GM12873 (cell line): ENCODE measurements at regions not wholly inside any gene's neighbourhood (a gene's known extent, or its start where the extent isn't known, plus 50 kb on each side); places are given as distances from the start of the nearest gene placed in this dataset.

ENCODE experiments used
- CTCF ChIP-seq: IDR thresholded peaks from 2 replicates; pipeline ENCODE4 v1.5.1; 2012; ENCODE audit warnings: low read depth, mild to moderate bottlenecking, moderate library complexity, low read length, control low read depth; ENCODE audit not compliant: insufficient read depth; ENCODE audit errors: missing control alignments

- no peak for TF ChIP-seq CTCF
These were observed 87.2 kb upstream of the ETS2 start for GRCh38 chr21:38718481-38718880.

DNA sequence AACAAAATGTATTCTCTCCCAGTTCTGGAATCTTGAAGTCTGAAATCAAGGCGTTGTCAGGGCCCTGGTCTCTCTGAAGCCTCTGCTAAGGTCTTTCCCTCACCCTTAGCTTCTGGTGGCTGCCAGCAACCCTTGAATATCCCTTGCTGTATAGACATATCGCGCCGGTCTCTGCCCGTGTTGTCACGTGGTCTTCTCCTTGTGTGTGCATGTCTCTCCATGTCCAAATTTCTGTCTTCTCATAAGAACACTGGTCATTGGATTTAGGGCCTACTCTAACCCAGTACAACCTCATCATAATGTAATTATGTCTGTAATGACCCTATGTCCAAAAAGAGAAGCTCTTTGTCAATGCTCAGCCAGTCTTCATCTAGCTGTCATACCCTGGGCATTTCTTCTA, 85.7 kb upstream of the ETS2 start:
- no peak for TF ChIP-seq CTCF

DNA sequence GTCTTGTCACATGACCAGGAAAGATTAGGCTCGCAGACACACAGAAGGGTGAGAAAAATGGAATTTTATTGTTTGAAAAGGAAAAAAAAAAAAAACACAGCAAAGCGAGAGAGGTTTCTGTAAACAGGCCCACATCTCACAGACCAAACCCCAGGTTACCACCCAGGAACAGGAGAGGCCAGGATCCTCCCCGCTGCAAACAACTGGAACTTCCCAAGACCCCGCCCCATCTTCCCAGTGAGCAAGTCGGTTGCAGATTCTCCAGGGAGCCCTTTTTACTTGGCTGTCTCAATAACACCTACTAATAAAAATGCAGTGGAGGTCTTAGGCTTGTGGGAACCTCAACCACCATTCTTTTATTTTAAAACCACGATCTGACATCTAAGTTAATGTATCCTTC, 84.7 kb upstream of the ETS2 start:
- no peak for TF ChIP-seq CTCF

DNA sequence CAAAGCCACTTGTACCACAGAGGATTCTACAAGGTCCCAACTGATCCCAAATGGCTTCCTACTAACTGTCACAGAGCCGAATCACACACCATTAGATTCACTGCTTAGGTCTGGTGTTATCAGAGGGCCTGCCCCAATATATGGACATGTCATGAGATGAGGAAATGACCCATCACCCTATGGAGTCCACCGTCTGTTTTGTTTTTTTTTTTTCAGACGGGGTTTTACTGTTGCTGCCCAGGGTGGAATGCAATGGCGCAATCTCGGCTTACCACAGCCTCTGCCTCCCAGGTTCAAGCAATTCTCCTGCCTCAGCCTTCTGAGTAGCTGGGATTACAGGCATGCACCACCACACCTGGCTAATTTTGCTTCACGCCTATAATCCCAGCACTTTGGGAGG, 83.8 kb upstream of the ETS2 start:
- no peak for TF ChIP-seq CTCF

GRCh38 chr21:38725196-38726157, 80.3 kb upstream of the ETS2 start:
- TF ChIP-seq CTCF, result no peak

GRCh38 chr21:38726482-38726881, 79.2 kb upstream of the ETS2 start:
- TF ChIP-seq CTCF, result no peak

- no peak for TF ChIP-seq CTCF
These were observed 76.4 kb upstream of the ETS2 start for GRCh38 chr21:38729291-38729690.
